HG03439 (cell line): ENCODE measurements at regions not wholly inside any gene's neighbourhood (a gene's known extent, or its start where the extent isn't known, plus 50 kb on each side); places are given as distances from the start of the nearest gene placed in this dataset.

Source experiments
- ATAC-seq: cut with Tn5 transposase; IDR thresholded peaks from one replicate; pipeline ENCODE4 v1.9.1; 2021; ENCODE audit warnings: mild to moderate bottlenecking, moderate library complexity; ENCODE audit not compliant: unreplicated experiment

- no peak for ATAC-seq
Measured at GRCh38 chr7:41834805-41835694, 132.2 kb upstream of the INHBA start.

- ATAC-seq = no peak
Measured at GRCh38 chr7:41832941-41833340, 130.1 kb upstream of the INHBA start.

GRCh38 chr7:41830271-41830670 is 127.4 kb upstream of the INHBA start:
- ATAC-seq = no peak

- no peak for ATAC-seq
Measured at GRCh38 chr7:41828911-41829310, 126.0 kb upstream of the INHBA start.

GRCh38 chr7:41826641-41827040 is 123.8 kb upstream of the INHBA start:
- no peak for ATAC-seq

- no peak for ATAC-seq
Measured at GRCh38 chr7:41825927-41826480, 123.1 kb upstream of the INHBA start.

- ATAC-seq = no peak
Measured at GRCh38 chr7:41824284-41824683, 121.4 kb upstream of the INHBA start.

- ATAC-seq = no peak
Measured at GRCh38 chr7:41822259-41822817, 119.4 kb upstream of the INHBA start.

- no peak for ATAC-seq
Measured at GRCh38 chr7:41821521-41822213, 118.8 kb upstream of the INHBA start.

- ATAC-seq = no peak
Measured at GRCh38 chr7:41820111-41820671, 117.3 kb upstream of the INHBA start.

GRCh38 chr7:41819645-41820044 is 116.8 kb upstream of the INHBA start:
- no peak for ATAC-seq

GRCh38 chr7:41818765-41819398 is 116.0 kb upstream of the INHBA start:
- no peak for ATAC-seq

GRCh38 chr7:41817386-41817785 is 114.5 kb upstream of the INHBA start:
- peak; percentile 84 for ATAC-seq

GRCh38 chr7:41816111-41816510 is 113.2 kb upstream of the INHBA start:
- ATAC-seq = no peak

GRCh38 chr7:41814888-41815287 is 112.0 kb upstream of the INHBA start:
- no peak for ATAC-seq

- no peak for ATAC-seq
Measured at GRCh38 chr7:41813286-41813685, 110.4 kb upstream of the INHBA start.

GRCh38 chr7:41811941-41812340 is 109.1 kb upstream of the INHBA start:
- ATAC-seq = no peak

GRCh38 chr7:41809940-41810576 is 107.2 kb upstream of the INHBA start:
- ATAC-seq = peak; percentile 94

GRCh38 chr7:41809529-41809939 is 106.6 kb upstream of the INHBA start:
- no peak for ATAC-seq

GRCh38 chr7:41809116-41809515 is 106.2 kb upstream of the INHBA start:
- ATAC-seq = no peak
